ENCODE measurements at regions not wholly inside any gene's neighbourhood (a gene's known extent, or its start where the extent isn't known, plus 50 kb on each side); places are given as distances from the start of the nearest gene placed in this dataset.

- no peak for DNase-seq
These were observed 76.1 kb upstream of the TPM1 start for GRCh38 chr15:62966294-62967078.

- DNase-seq = no peak
These were observed 73.8 kb upstream of the TPM1 start for GRCh38 chr15:62968699-62969098.

- no peak for DNase-seq
These were observed 73.0 kb upstream of the TPM1 start for GRCh38 chr15:62969442-62970089.

DNA sequence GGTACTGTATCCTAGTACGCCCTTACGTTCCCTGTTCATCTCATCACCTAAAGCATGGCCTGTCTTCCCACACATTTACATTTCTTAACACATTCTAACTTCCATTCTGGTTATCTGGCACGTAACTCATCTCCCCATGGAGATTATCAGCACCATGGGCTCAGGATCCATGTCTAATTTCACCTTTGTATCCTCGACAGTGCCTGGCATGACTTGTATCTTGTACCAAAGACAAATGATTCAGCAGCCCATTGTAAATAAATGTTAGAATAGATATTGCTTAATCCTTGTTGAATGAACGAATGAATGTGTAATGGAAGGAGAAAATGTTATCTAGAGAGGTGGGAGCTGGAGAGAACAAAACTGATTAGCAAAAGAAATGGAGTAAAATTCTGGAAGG lies 69.7 kb upstream of the TPM1 start:
- DNase-seq = no peak

- DNase-seq = no peak
These were observed 67.0 kb upstream of the TPM1 start for GRCh38 chr15:62975515-62975914.

DNA sequence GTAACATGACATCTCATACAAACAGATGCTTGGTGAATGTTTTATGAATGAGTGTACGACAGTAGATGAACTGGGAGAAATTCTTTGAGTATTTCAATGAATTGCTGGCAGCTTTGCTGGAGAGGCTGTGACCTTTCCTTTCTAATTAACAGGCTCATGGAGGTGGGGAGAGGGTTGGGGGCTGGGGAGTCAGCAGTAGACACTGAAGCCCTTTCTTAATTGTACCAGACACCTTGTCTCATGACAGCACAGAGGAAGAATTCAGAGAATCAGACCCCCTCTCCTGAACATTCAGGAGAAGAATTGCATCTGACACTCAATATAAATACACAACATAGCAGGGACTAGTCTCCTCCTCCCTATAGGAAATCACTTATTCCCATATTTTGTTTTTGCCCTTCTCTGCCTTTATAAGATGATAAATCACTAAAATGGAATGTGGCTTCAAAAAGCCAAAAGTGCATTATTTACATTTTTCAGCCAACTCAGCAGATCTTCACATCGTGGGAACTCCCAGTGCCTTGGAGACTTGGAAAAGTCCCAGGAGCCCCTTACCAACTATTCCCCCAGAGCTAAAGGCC lies 66.2 kb upstream of the TPM1 start:
- no peak for DNase-seq

- no peak for DNase-seq
These were observed 64.4 kb upstream of the TPM1 start for GRCh38 chr15:62977952-62978811.

DNA sequence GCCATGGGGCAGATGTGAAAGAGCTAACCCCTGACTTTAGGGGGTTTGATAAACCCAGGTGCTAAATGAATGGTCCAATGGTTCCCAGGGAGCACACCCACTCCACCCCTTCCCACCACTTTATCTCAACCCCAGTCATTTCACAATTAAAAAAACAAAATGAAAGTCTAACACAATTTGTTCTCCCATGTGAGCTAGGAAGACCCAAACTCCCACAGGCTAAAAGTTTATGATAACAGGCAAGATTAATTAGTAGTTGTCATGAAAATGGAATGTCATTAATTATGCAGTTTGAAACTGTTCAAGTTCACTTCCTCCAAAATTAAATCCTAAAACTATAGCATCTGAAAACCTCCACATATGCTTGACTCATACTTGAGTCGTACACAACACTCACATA lies 63.3 kb upstream of the TPM1 start:
- DNase-seq = no peak

DNA sequence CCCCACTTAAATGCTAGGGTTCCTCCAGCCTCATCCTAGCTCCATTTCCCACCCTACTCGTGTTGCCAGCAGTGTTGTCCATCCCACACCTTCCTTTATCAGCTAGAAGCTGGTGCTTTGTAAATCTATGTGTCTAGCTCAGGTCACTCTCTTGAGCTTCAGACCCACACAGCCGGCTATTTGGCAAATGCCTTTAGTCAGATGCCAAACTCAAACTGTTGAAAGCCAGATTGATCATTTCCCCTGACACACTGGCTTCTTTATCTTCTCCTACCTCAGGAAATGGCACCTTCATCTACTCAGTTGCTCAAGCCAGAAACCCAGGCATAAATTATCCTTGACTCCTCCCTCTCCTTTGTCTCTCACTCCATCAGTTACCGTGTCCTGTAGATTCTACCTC lies 61.5 kb upstream of the TPM1 start:
- DNase-seq = no peak

DNA sequence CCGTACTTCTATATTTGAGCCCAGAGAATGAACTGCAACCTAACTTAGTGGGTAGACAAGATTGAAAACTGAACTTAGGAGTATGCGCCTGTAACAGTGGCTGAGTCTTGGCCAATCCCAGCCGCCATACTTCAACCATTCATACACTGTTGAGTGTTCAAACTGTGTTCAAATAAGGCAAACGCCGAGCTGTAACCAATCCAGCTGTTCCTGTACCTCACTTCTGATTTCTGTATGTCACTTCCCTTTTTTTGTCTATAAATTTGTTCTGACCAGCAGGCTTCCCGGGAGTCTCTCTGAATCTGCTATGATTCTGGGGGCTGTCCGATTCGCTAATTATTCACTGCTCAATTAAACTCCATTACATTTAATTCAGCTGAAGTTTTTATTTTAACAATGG lies 58.6 kb upstream of the TPM1 start:
- no peak for DNase-seq

GRCh38 chr15:62985768-62986167 lies 56.8 kb upstream of the TPM1 start:
- no peak for DNase-seq

GRCh38 chr15:62986948-62987347 lies 55.6 kb upstream of the TPM1 start:
- no peak for DNase-seq

GRCh38 chr15:62988701-62989100 lies 53.8 kb upstream of the TPM1 start:
- DNase-seq = no peak

GRCh38 chr15:62989366-62990055 lies 53.0 kb upstream of the TPM1 start:
- no peak for DNase-seq

DNA sequence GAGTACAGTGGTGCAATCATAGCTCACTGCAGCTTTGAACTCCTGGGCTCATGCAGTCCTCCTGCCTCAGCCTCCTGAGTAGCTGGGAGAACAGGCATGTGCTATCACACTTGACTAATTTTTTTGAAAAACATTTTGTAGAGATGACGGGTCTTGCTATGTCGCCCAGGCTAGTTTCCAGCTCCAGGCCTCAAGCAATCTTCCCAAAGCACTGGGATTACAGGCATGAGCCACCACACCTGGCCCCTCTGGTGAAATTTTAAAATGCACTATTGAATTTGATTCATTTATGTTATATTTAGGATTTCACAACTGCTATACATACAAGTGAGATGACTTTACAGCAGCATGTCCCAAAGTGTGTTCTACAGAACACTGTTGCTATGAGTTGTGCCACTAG lies 50.8 kb upstream of the TPM1 start:
- DNase-seq = no peak

DNA sequence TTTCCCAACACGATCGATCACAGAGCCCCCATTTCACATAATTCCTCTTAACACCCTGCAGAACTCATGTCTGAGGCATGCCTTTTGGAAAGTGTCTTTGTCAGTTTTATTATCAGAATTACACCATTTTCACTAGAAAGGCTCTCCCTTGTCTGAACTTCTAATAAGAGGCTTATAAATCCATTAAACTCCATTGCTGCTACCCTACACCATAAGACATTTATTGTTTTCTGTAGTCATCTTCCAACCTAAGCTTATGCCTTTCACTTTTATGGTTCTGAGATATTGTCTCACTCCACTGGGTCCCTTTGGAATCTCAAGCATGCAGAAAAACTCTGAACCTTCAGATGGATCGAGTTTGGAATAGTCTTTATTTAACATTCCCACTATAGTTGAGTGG lies 50.2 kb upstream of the TPM1 start:
- no peak for DNase-seq
